ENCODE measurements at regions not wholly inside any gene's neighbourhood (a gene's known extent, or its start where the extent isn't known, plus 50 kb on each side); places are given as distances from the start of the nearest gene placed in this dataset.

GRCh38 chr16:9199311-9199710 lies 107.9 kb downstream of the HAPSTR1 start:
- no peaks in the 10 kb centered on the region for H3K27me3 ChIP-seq (ENCODE audit: insufficient read depth, low read length)
- H3K36me3 ChIP-seq (ENCODE audit: insufficient read depth, low read length) = no peaks in the 10 kb centered on the region
- H3K27ac ChIP-seq (ENCODE audit: low read depth, low read length, poor library complexity, severe bottlenecking) = no peak overlapping the region
- no peak overlapping the region for H3K4me2 ChIP-seq (ENCODE audit: low read length)
- no peaks in the 10 kb centered on the region for H3K79me2 ChIP-seq (ENCODE audit: insufficient read depth, low read length)
- H3K4me3 ChIP-seq (ENCODE audit: low read depth, low read length, poor library complexity, severe bottlenecking) = no peak overlapping the region
- no peaks in the 10 kb centered on the region for H3K9me3 ChIP-seq (ENCODE audit: low read length)
- no peaks in the 10 kb centered on the region for H3K9me2 ChIP-seq (ENCODE audit: low read depth, low read length)
- no peaks in the 10 kb centered on the region for H3F3A ChIP-seq (ENCODE audit: insufficient read depth, low read length)
- no peaks in the 10 kb centered on the region for H4K20me1 ChIP-seq (ENCODE audit: insufficient read depth, low read length)
- TF ChIP-seq CTCF (IDR thresholded peaks at IDR 0.05; ENCODE audit: low read length) (no peak), EZH2 (IDR thresholded peaks at IDR 0.05; ENCODE audit: borderline replicate concordance, low read length) (no peak)
- no peak overlapping the region for H2AFZ ChIP-seq (ENCODE audit: low read length)
- H3K4me1 ChIP-seq (ENCODE audit: insufficient read depth, low read length, severe bottlenecking) = no peaks in the 10 kb centered on the region
- no peak overlapping the region for H3K9ac ChIP-seq (ENCODE audit: low read length)

- no peaks in the 10 kb centered on the region for H3K27me3 ChIP-seq (ENCODE audit: insufficient read depth, low read length)
- H3K9me3 ChIP-seq (ENCODE audit: low read length) = no peaks in the 10 kb centered on the region
- no peak overlapping the region for H2AFZ ChIP-seq (ENCODE audit: low read length)
- no peaks in the 10 kb centered on the region for H3K36me3 ChIP-seq (ENCODE audit: insufficient read depth, low read length)
- H3F3A ChIP-seq (ENCODE audit: insufficient read depth, low read length) = no peaks in the 10 kb centered on the region
- H3K9me2 ChIP-seq (ENCODE audit: low read depth, low read length) = no peaks in the 10 kb centered on the region
- no peaks in the 10 kb centered on the region for H3K79me2 ChIP-seq (ENCODE audit: insufficient read depth, low read length)
- H3K4me1 ChIP-seq (ENCODE audit: insufficient read depth, low read length, severe bottlenecking) = no peaks in the 10 kb centered on the region
- TF ChIP-seq CTCF (IDR thresholded peaks at IDR 0.05; ENCODE audit: low read length) (no peak), EZH2 (IDR thresholded peaks at IDR 0.05; ENCODE audit: borderline replicate concordance, low read length) (no peak)
- no peak overlapping the region for H3K4me2 ChIP-seq (ENCODE audit: low read length)
- H4K20me1 ChIP-seq (ENCODE audit: insufficient read depth, low read length) = no peaks in the 10 kb centered on the region
- H3K9ac ChIP-seq (ENCODE audit: low read length) = no peak overlapping the region
- no peak overlapping the region for H3K27ac ChIP-seq (ENCODE audit: low read depth, low read length, poor library complexity, severe bottlenecking)
- no peak overlapping the region for H3K4me3 ChIP-seq (ENCODE audit: low read depth, low read length, poor library complexity, severe bottlenecking)
Measured at GRCh38 chr16:9199751-9200150, 108.3 kb downstream of the HAPSTR1 start.

GRCh38 chr16:9203956-9204355 lies 112.5 kb downstream of the HAPSTR1 start:
- no peak overlapping the region for H2AFZ ChIP-seq (ENCODE audit: low read length)
- H3K4me3 ChIP-seq (ENCODE audit: low read depth, low read length, poor library complexity, severe bottlenecking) = no peak overlapping the region
- H4K20me1 ChIP-seq (ENCODE audit: insufficient read depth, low read length) = no peaks in the 10 kb centered on the region
- no peaks in the 10 kb centered on the region; the same call in 1 of the 2 replicates for H3K27me3 ChIP-seq (ENCODE audit: insufficient read depth, low read length)
- no peaks in the 10 kb centered on the region for H3K4me1 ChIP-seq (ENCODE audit: insufficient read depth, low read length, severe bottlenecking)
- no peaks in the 10 kb centered on the region for H3F3A ChIP-seq (ENCODE audit: insufficient read depth, low read length)
- H3K9me3 ChIP-seq (ENCODE audit: low read length) = no peaks in the 10 kb centered on the region
- H3K4me2 ChIP-seq (ENCODE audit: low read length) = no peak overlapping the region
- H3K27ac ChIP-seq (ENCODE audit: low read depth, low read length, poor library complexity, severe bottlenecking) = no peak overlapping the region
- H3K79me2 ChIP-seq (ENCODE audit: insufficient read depth, low read length) = no peaks in the 10 kb centered on the region
- no peak for TF ChIP-seq EZH2 (IDR thresholded peaks at IDR 0.05; ENCODE audit: borderline replicate concordance, low read length)
- no peak for TF ChIP-seq CTCF (IDR thresholded peaks at IDR 0.05; ENCODE audit: low read length)
- no peaks in the 10 kb centered on the region for H3K36me3 ChIP-seq (ENCODE audit: insufficient read depth, low read length)
- H3K9me2 ChIP-seq (ENCODE audit: low read depth, low read length) = no peaks in the 10 kb centered on the region
- H3K9ac ChIP-seq (ENCODE audit: low read length) = no peak overlapping the region

All from OCI-LY1 (cell line).